Transverse colon (tissue), 4 donors: ENCODE measurements at regions not wholly inside any gene's neighbourhood (a gene's known extent, or its start where the extent isn't known, plus 50 kb on each side); places are given as distances from the start of the nearest gene placed in this dataset.

Experiments
- DNase-seq: peaks from one replicate; pipeline ENCODE4 v3.0.0-alpha.2; 2019
- H3K27ac ChIP-seq, 4 donors: fragments of 200-600 bp; sonication (generic); 2 replicates each; pipeline ENCODE4 v1.5.1; 2016 to 2018; ENCODE audit warnings: inconsistent platforms in 4 of 4
- H3K27me3 ChIP-seq: fragments of 200-600 bp; sonication (generic); 2 replicates; pipeline ENCODE4 v1.5.1; 2017; ENCODE audit warnings: inconsistent platforms
- H3K36me3 ChIP-seq, 4 donors: fragments of 200-600 bp; sonication (generic); 2 replicates each; pipeline ENCODE4 v1.5.1; 2017 to 2019; ENCODE audit warnings: inconsistent platforms in 4 of 4
- H3K4me1 ChIP-seq, 4 donors: fragments of 200-600 bp; sonication (generic); 2 replicates each; pipeline ENCODE4 v1.5.1; 2017 to 2020; ENCODE audit warnings: inconsistent platforms in 4 of 4
- H3K4me3 ChIP-seq, 4 donors: fragments of 200-600 bp; sonication (generic); 1 replicate in 1 of 4; 2 replicates in 3 of 4; pipeline versions ENCODE4 v1.5.1 to v1.6.1; 2017 to 2019; ENCODE audit warnings: inconsistent platforms in 4 of 4
- H3K9me3 ChIP-seq, 2 donors: fragments of 200-600 bp; sonication (generic); 2 replicates each; pipeline ENCODE4 v1.5.1; 2017 to 2019; ENCODE audit warnings: inconsistent platforms in 2 of 2
- EP300 ChIP-seq: sonication (generic); formaldehyde crosslinking; IDR thresholded peaks from one replicate; pipeline ENCODE4 v1.6.1; 2017; ENCODE audit warnings: antibody characterized with exemption, low read depth
- POLR2A ChIP-seq: fragments of 450-650 bp; IDR thresholded peaks from one replicate; pipeline ENCODE4 v1.6.1; 2016; ENCODE audit warnings: antibody characterized with exemption, mild to moderate bottlenecking, moderate library complexity
- POLR2AphosphoS5 ChIP-seq, 3 donors: sonication (generic); formaldehyde crosslinking; IDR thresholded peaks; one replicate each; pipeline ENCODE4 v1.6.1; 2016; ENCODE audit warnings: antibody characterized with exemption in 3 of 3
- WGBS, 2 donors: methylation state at CpG; one replicate each; pipeline ENCODE4 v1.1.5; 2018; ENCODE audit warnings: low coverage in 1 of 2; 5-methylcytosine and 5-hydroxymethylcytosine counted together
- in situ Hi-C, 4 donors: fragments of 200-750 bp; cut with MboI; loops; one replicate each; pipeline versions ENCODE4 v1.15.0 to v1.15.1; 2017; ENCODE audit warnings: low sequenced_read_pairs in 3 of 4, low pct_ligation_motif_present in 1 of 4, low pct_unique_long_range_greater_than_20kb in 1 of 4
- intact Hi-C: fragments of 100-400 bp; cut with DNase I; formaldehyde crosslinking; loops from one replicate; pipeline ENCODE4 v1.15.1; 2023; ENCODE audit warnings: low total_unique reads
- TF ChIP-seq, protein P1 (sequence below), 5 experiments: fragments of 200-600 bp in 3 of 5; fragments of 450-650 bp in 2 of 5; sonication (generic) in 3 of 5; IDR thresholded peaks; 1 replicate in 2 of 5; 2 replicates in 3 of 5; pipeline ENCODE4 v1.5.1; 2016 to 2017; ENCODE audit warnings: antibody characterized with exemption in 5 of 5, inconsistent platforms in 3 of 5, mild to moderate bottlenecking in 2 of 5, moderate library complexity in 1 of 5

DNA sequence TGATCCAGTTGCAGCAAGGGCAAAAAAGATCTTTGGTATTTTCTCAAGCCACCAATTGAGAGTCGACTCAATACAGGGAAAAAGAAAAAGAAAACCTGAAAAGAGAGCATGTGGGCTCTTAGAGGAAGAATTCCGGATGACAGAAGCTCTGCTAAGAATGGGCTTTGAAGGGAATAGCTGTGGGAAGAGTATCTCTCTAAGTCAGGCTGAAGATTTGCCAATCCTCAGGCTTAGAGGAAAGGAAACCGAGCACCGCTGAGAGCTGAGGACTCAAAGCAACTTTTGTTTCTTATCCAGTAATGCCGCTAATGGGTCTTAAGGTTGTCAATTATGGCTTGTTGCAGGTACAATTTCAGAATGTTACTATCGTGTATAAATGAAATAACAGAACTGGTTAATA, 166.4 kb downstream of the EFNB2 start:
- H3K9me3 ChIP-seq, result no peaks in the 10 kb centered on the region
- in situ Hi-C loops (no loop called here), intact Hi-C loops (no loop called here)
- DNase-seq, result no peak
- H3K27me3 ChIP-seq, result no peaks in the 10 kb centered on the region
- H3K4me3 ChIP-seq, result no peak overlapping the region
- 86 to 96% methylated on average over 6 of the region's 6 CpGs for WGBS, 2 donors
- H3K27ac ChIP-seq, result no peak overlapping the region
- H3K4me1 ChIP-seq, result peaks cover 0 to 11% (median 0%) of the 10 kb centered on the region in 4 donors
- H3K36me3 ChIP-seq, result no peaks in the 10 kb centered on the region
- TF ChIP-seq EP300, result no peak
- TF ChIP-seq, protein P1, sequence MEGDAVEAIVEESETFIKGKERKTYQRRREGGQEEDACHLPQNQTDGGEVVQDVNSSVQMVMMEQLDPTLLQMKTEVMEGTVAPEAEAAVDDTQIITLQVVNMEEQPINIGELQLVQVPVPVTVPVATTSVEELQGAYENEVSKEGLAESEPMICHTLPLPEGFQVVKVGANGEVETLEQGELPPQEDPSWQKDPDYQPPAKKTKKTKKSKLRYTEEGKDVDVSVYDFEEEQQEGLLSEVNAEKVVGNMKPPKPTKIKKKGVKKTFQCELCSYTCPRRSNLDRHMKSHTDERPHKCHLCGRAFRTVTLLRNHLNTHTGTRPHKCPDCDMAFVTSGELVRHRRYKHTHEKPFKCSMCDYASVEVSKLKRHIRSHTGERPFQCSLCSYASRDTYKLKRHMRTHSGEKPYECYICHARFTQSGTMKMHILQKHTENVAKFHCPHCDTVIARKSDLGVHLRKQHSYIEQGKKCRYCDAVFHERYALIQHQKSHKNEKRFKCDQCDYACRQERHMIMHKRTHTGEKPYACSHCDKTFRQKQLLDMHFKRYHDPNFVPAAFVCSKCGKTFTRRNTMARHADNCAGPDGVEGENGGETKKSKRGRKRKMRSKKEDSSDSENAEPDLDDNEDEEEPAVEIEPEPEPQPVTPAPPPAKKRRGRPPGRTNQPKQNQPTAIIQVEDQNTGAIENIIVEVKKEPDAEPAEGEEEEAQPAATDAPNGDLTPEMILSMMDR (IDR thresholded peaks at IDR 0.05), result no peak
- no peak for TF ChIP-seq POLR2AphosphoS5 (IDR thresholded peaks at IDR 0.05)
- no peak for TF ChIP-seq POLR2A

DNA sequence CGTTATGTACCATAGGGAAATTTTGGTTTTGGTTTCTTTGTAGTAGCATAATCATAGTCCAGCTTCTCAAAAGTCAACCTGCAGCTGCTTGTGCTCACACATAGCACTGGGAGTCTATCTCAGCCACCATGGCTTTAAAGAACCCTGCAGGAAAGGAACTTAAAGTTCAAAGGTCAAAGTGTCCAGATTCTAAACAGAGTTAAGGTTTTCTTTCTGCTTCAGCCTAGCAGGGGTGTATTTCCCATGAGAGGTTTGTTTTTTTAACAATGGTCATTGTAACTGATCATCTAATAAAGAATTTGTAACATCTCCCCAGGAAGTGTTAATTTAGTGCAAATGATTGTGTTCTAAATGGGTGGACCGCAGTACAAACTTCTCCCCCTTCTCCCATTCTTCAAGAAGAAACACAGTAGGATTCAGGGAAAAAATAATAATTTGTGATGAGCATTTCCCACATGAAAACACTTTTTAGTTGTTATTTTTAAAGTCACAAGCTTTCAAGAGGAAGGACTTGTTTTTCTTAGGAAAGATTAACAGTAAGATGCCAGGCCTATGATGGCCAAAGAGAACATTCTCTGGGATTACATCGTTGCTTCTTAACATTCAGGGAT, 168.0 kb downstream of the EFNB2 start:
- in situ Hi-C loops (no loop called here), intact Hi-C loops (no loop called here)
- Histone ChIP-seq H3K36me3 (no peaks in the 10 kb centered on the region), H3K9me3 (no peaks in the 10 kb centered on the region), H3K4me3 (no peak overlapping the region), H3K27ac (no peak overlapping the region), H3K4me1 (no peaks in the 10 kb centered on the region), H3K27me3 (no peaks in the 10 kb centered on the region)
- no peak for TF ChIP-seq POLR2AphosphoS5 (IDR thresholded peaks at IDR 0.05)
- TF ChIP-seq, protein P1 (IDR thresholded peaks at IDR 0.05), result no peak
- TF ChIP-seq EP300, result no peak
- TF ChIP-seq POLR2A, result no peak
- 60 to 76% methylated on average over 3 of the region's 3 CpGs for WGBS, 2 donors
- no peak for DNase-seq

DNA sequence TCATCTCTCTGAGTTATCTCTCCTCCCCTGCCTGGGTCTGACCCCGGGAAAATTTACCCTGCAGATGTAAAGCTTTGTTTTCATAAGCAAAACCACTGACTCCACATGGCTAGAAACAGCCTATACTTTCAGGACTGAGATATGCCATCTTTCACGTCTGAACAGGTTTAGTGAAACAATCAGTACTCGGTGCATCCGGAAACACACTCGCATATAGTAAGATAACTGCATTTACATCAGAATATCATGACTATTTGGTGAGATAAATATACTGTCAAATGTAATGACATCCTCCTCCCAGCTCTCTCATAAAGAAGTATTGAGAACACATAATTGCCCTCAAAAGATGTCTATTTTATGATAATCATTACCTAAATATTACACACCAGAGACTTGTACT, 172.8 kb downstream of the EFNB2 start:
- no peak overlapping the region for H3K27ac ChIP-seq
- no peaks in the 10 kb centered on the region for H3K36me3 ChIP-seq
- intact Hi-C loops, result no loop called here
- TF ChIP-seq EP300, result no peak
- TF ChIP-seq, protein P1 (IDR thresholded peaks at IDR 0.05), result no peak
- no peak overlapping the region for H3K4me3 ChIP-seq
- H3K9me3 ChIP-seq, result no peaks in the 10 kb centered on the region
- 85 to 90% methylated on average over 5 of the region's 5 CpGs for WGBS, 2 donors
- in situ Hi-C loops, result no loop called here
- H3K27me3 ChIP-seq, result no peaks in the 10 kb centered on the region
- DNase-seq, result no peak
- H3K4me1 ChIP-seq, result no peaks in the 10 kb centered on the region

- in situ Hi-C loops, result no loop called here
- 75 to 88% methylated on average over 2 of the region's 2 CpGs for WGBS, 2 donors
- no peak overlapping the region for H3K27ac ChIP-seq
- H3K27me3 ChIP-seq, result no peaks in the 10 kb centered on the region
- no peak overlapping the region for H3K4me3 ChIP-seq
- H3K9me3 ChIP-seq, result no peaks in the 10 kb centered on the region
- H3K4me1 ChIP-seq, result no peaks in the 10 kb centered on the region
- intact Hi-C loops, result no loop called here
- no peak for DNase-seq
- H3K36me3 ChIP-seq, result no peaks in the 10 kb centered on the region
- TF ChIP-seq EP300 (no peak), POLR2A (no peak), POLR2AphosphoS5 (IDR thresholded peaks at IDR 0.05) (no peak)
- TF ChIP-seq, protein P1 (IDR thresholded peaks at IDR 0.05), result no peak
Observed at GRCh38 chr13:106361621-106362020, 173.8 kb downstream of the EFNB2 start.
